OCI-LY1 (cell line): ENCODE measurements at regions not wholly inside any gene's neighbourhood (a gene's known extent, or its start where the extent isn't known, plus 50 kb on each side); places are given as distances from the start of the nearest gene placed in this dataset.

Source experiments
- H2AFZ ChIP-seq: fragments of 200-600 bp; sonication (generic), shearing (Covaris generic); 2 replicates; pipeline ENCODE4 v1.6.0; 2014; ENCODE audit warnings: antibody characterized with exemption, mild to moderate bottlenecking, low read length
- H3F3A ChIP-seq: fragments of 200-600 bp; sonication (generic), shearing (Covaris generic); 2 replicates; pipeline ENCODE4 v1.6.0; 2014; ENCODE audit warnings: mild to moderate bottlenecking, antibody characterized with exemption, low read length, moderate library complexity; ENCODE audit not compliant: insufficient read depth
- H3K27ac ChIP-seq: fragments of 200-600 bp; sonication (generic); 2 replicates; pipeline ENCODE4 v1.5.1; 2014; ENCODE audit warnings: low read length, mixed run types, mild to moderate bottlenecking, low read depth; ENCODE audit not compliant: poor library complexity, severe bottlenecking
- H3K27me3 ChIP-seq: fragments of 200-600 bp; sonication (generic); 2 replicates; pipeline ENCODE4 v1.6.0; 2014; ENCODE audit warnings: antibody characterized with exemption, mild to moderate bottlenecking, low read length, moderate library complexity; ENCODE audit not compliant: insufficient read depth
- H3K36me3 ChIP-seq: fragments of 200-600 bp; sonication (generic); 2 replicates; pipeline ENCODE4 v1.6.1; 2014; ENCODE audit warnings: mild to moderate bottlenecking, antibody characterized with exemption, low read length, moderate library complexity, mixed read lengths; ENCODE audit not compliant: insufficient read depth
- H3K4me1 ChIP-seq: fragments of 200-600 bp; sonication (generic); 2 replicates; pipeline ENCODE4 v1.5.1; 2014; ENCODE audit warnings: mild to moderate bottlenecking, low read length, moderate library complexity; ENCODE audit not compliant: insufficient read depth, severe bottlenecking
- H3K4me2 ChIP-seq: fragments of 200-600 bp; sonication (generic), shearing (Covaris generic); 2 replicates; pipeline ENCODE4 v1.6.1; 2014; ENCODE audit warnings: low read length
- H3K4me3 ChIP-seq: fragments of 200-600 bp; sonication (generic); 2 replicates; pipeline ENCODE4 v1.5.1; 2014; ENCODE audit warnings: low read length, low read depth, mild to moderate bottlenecking, mixed read lengths; ENCODE audit not compliant: poor library complexity, severe bottlenecking
- H3K79me2 ChIP-seq: fragments of 200-600 bp; shearing (Covaris generic); 2 replicates; pipeline ENCODE4 v1.6.1; 2016; ENCODE audit warnings: mixed run types, low read length, mixed read lengths; ENCODE audit not compliant: insufficient read depth
- H3K9ac ChIP-seq: fragments of 200-600 bp; sonication (generic), shearing (Covaris generic); 2 replicates; pipeline ENCODE4 v1.6.1; 2014; ENCODE audit warnings: mild to moderate bottlenecking, low read length, mixed read lengths
- H3K9me2 ChIP-seq: fragments of 200-600 bp; sonication (generic), shearing (Covaris generic); 2 replicates; pipeline ENCODE4 v1.6.1; 2014; ENCODE audit warnings: low read depth, mild to moderate bottlenecking, low read length, mixed read lengths
- H3K9me3 ChIP-seq: fragments of 200-600 bp; shearing (Covaris generic); 2 replicates; pipeline ENCODE4 v1.6.1; 2014; ENCODE audit warnings: low read length, mixed read lengths
- H4K20me1 ChIP-seq: fragments of 200-600 bp; sonication (generic), shearing (Covaris generic); 2 replicates; pipeline ENCODE4 v1.6.0; 2016; ENCODE audit warnings: mild to moderate bottlenecking, low read length; ENCODE audit not compliant: insufficient read depth
- EZH2 ChIP-seq: fragments of 200-600 bp; sonication (generic), shearing (Covaris generic); IDR thresholded peaks from 2 replicates; pipeline ENCODE4 v1.8.0; 2017; ENCODE audit warnings: borderline replicate concordance, mixed run types, mild to moderate bottlenecking, antibody characterized with exemption, low read length, moderate library complexity, mixed read lengths
- TF ChIP-seq, protein P1 (sequence below): fragments of 200-600 bp; sonication (generic), shearing (Covaris generic); IDR thresholded peaks from 2 replicates; pipeline ENCODE4 v1.5.1; 2017; ENCODE audit warnings: mild to moderate bottlenecking, antibody characterized with exemption, low read length, moderate library complexity, mixed read lengths

DNA sequence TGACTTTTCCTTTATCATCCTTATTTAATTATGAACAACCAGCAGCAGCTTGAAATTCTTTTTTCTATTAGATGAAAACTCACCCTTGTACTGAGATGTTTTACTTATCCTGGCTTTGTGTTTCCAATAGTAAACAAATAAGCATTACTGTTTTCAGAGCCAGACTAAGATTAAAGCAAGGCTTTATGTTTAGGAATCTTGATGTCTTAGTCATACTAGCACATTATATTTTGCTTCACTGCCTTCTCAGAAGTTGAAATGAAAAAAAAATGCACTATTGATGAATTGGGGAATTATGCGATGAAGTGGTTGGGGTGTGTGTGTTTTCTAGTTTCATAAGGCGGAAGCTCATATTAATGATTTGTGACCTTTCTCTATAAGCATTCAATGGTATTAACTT, 301.2 kb upstream of the E2F7 start:
- Histone ChIP-seq H3K79me2 (no peaks in the 10 kb centered on the region), H3K9me3 (no peaks in the 10 kb centered on the region), H3K4me3 (no peak overlapping the region), H3K36me3 (no peaks in the 10 kb centered on the region), H4K20me1 (no peaks in the 10 kb centered on the region), H3K9me2 (no peaks in the 10 kb centered on the region), H3K27me3 (no peaks in the 10 kb centered on the region), H3K27ac (no peak overlapping the region), H3K4me2 (no peak overlapping the region), H3K9ac (no peak overlapping the region), H3K4me1 (no peaks in the 10 kb centered on the region), H2AFZ (no peak overlapping the region), H3F3A (no peaks in the 10 kb centered on the region)
- TF ChIP-seq, protein P1, sequence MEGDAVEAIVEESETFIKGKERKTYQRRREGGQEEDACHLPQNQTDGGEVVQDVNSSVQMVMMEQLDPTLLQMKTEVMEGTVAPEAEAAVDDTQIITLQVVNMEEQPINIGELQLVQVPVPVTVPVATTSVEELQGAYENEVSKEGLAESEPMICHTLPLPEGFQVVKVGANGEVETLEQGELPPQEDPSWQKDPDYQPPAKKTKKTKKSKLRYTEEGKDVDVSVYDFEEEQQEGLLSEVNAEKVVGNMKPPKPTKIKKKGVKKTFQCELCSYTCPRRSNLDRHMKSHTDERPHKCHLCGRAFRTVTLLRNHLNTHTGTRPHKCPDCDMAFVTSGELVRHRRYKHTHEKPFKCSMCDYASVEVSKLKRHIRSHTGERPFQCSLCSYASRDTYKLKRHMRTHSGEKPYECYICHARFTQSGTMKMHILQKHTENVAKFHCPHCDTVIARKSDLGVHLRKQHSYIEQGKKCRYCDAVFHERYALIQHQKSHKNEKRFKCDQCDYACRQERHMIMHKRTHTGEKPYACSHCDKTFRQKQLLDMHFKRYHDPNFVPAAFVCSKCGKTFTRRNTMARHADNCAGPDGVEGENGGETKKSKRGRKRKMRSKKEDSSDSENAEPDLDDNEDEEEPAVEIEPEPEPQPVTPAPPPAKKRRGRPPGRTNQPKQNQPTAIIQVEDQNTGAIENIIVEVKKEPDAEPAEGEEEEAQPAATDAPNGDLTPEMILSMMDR: no peak

DNA sequence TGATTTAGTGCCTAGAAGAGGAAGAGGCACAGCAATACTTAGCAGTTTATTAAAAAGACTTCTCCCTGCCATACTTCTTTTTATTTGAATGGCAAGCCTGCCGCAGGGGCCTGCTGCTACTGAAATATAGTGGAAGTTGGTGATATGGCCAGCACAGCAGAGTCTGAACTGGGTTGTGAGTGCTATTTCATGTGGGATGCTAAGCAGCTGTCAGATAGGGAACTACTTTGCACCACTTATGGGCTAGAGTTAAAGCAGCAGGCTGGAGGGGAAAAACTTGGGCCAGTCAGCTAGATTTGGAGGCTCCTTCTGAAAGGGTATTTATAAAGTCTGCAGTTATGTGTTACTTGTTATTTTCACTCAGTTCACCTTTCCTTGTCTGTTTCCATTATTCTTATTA, 299.0 kb upstream of the E2F7 start:
- Histone ChIP-seq H3K9ac (no peak overlapping the region), H4K20me1 (no peaks in the 10 kb centered on the region), H3K27me3 (no peaks in the 10 kb centered on the region), H3F3A (no peaks in the 10 kb centered on the region), H3K4me3 (no peak overlapping the region), H3K4me2 (no peak overlapping the region), H3K4me1 (no peaks in the 10 kb centered on the region), H3K79me2 (no peaks in the 10 kb centered on the region), H3K27ac (no peak overlapping the region), H3K9me3 (no peaks in the 10 kb centered on the region), H3K9me2 (no peaks in the 10 kb centered on the region), H2AFZ (no peak overlapping the region), H3K36me3 (no peaks in the 10 kb centered on the region)
- TF ChIP-seq EZH2: no peak
- TF ChIP-seq, protein P1: no peak

GRCh38 chr12:77362509-77363210, 297.3 kb upstream of the E2F7 start:
- H3K4me3 ChIP-seq: no peak overlapping the region
- no peak overlapping the region for H3K27ac ChIP-seq
- no peaks in the 10 kb centered on the region for H3K9me2 ChIP-seq
- H3K27me3 ChIP-seq: no peaks in the 10 kb centered on the region
- no peaks in the 10 kb centered on the region for H3F3A ChIP-seq
- H3K79me2 ChIP-seq: no peaks in the 10 kb centered on the region
- no peak for TF ChIP-seq EZH2
- TF ChIP-seq, protein P1: no peak
- no peak overlapping the region for H3K9ac ChIP-seq
- no peak overlapping the region for H3K4me2 ChIP-seq
- H2AFZ ChIP-seq: no peak overlapping the region
- no peaks in the 10 kb centered on the region for H3K36me3 ChIP-seq
- no peaks in the 10 kb centered on the region for H3K9me3 ChIP-seq
- H3K4me1 ChIP-seq: no peaks in the 10 kb centered on the region
- H4K20me1 ChIP-seq: no peaks in the 10 kb centered on the region
